GM13977 (cell line): ENCODE measurements at regions not wholly inside any gene's neighbourhood (a gene's known extent, or its start where the extent isn't known, plus 50 kb on each side); places are given as distances from the start of the nearest gene placed in this dataset.
"Not testable (repeated sequence)": the region's sequence is repeated elsewhere in the genome, so short reads cannot be mapped to it uniquely, and the experiment has no call there.

Experiments used
- DNase-seq: peaks from one replicate; pipeline ENCODE4 v3.0.0; 2012; ENCODE audit warnings: low spot score
- in situ Hi-C: fragments of 300-500 bp; cut with MboI; formaldehyde crosslinking; loops from one replicate; pipeline ENCODE4 v1.12.0; 2022; ENCODE audit warnings: low sequenced_read_pairs, low pct_unique_long_range_greater_than_20kb, mixed read lengths, inconsistent platforms; ENCODE audit not compliant: unreplicated experiment
- TF ChIP-seq, protein P1 (sequence below): IDR thresholded peaks from 2 replicates; pipeline ENCODE4 v1.5.1; 2012; ENCODE audit warnings: mild to moderate bottlenecking, control low read depth; ENCODE audit not compliant: insufficient read depth; ENCODE audit errors: extremely low read depth, missing control alignments

DNA sequence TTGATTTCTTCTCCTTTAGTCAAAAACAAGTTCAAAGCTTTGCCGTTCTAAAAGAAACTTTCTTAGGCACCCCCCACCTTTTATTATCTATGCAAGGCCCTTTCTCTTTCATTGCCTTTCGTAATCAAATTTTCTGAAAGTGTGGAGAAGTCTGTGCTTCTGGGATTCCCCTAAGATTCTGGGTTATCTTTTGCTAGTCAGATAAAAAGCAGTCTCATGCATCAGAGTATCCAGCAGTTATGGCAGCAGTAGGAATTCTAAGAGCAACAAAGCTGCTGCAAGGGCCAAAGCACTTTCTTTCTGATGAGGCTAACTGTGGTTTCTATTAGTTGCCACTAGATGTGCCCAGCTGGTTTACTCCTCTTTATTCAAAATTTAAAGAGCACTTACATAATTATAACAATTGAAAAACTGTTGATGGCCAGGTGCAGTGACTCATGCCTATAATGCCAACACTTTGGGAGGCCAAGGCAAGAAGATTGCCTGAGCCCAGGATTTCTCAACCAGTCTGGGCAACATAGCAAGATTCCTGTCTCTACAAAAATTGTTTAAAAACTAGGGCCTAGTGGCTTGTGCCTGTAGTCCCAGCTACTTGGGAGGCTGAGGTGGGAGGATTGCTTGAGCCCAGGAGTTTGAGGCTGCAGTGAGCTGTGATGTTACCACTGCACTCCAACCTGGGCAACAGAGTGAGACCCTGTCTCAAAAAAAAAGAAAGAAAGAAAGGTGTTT, 296.2 kb downstream of the PAPSS1 start:
- no peak for DNase-seq
- TF ChIP-seq, protein P1, sequence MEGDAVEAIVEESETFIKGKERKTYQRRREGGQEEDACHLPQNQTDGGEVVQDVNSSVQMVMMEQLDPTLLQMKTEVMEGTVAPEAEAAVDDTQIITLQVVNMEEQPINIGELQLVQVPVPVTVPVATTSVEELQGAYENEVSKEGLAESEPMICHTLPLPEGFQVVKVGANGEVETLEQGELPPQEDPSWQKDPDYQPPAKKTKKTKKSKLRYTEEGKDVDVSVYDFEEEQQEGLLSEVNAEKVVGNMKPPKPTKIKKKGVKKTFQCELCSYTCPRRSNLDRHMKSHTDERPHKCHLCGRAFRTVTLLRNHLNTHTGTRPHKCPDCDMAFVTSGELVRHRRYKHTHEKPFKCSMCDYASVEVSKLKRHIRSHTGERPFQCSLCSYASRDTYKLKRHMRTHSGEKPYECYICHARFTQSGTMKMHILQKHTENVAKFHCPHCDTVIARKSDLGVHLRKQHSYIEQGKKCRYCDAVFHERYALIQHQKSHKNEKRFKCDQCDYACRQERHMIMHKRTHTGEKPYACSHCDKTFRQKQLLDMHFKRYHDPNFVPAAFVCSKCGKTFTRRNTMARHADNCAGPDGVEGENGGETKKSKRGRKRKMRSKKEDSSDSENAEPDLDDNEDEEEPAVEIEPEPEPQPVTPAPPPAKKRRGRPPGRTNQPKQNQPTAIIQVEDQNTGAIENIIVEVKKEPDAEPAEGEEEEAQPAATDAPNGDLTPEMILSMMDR = no peak
- in situ Hi-C loops = no loop called here

DNA sequence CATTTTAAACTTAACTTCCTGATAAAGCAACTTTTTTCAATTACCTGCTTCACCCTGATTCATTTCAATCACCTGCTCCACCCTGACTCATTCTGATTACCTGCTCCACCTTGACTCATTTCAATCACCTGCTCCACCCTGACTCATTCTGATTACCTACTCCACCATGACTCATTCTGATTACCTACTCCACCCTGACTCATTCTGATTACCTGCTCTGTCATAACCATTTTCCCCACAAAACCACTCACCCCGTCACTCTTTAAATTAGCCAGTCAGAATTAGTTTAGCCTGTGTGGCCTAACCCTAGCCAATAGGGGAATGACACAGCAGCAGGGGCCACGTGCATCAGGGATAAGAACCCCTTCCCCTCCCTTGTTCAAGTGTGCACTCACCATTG, 300.5 kb downstream of the PAPSS1 start:
- in situ Hi-C loops, DNase-seq: not testable (repeated sequence)

DNA sequence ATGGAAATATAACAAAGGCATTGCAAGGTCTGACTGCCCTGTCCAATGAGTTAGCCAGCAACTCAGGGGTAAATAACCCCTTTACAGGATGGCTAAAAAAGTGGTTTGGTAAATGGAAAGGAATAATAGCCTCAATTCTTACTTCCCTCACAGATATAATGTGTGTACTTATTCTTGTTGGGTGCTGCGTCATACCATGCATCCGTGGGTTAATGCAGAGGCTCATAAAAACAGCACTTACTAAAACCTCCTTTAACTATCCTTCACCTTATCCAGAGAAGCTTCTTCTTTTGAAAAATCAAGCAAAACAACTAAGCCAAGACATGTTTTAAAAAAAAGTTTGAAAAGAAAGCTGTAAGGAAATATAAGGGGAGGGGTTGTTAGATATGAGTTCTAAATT, 301.0 kb downstream of the PAPSS1 start:
- in situ Hi-C loops = no loop called here
- TF ChIP-seq, protein P1 = no peak
- DNase-seq = no peak

DNA sequence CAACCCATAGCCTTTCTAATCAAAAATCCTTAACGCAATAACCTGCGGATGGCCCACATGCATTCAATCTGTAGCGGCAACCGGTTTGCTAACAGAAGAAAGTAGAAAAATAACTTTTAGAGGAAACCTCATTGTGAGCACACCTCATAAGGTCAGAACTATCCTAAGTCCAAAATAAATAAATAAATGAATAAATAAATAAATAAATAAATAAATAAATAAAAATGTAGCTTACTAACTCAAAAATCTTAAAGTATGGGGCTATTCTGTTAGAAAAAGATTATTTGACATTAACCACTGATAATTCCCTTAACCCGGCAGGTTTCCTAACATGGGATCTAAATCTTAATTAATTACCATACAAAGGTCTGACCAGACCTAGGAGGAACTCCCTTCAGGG, 304.5 kb downstream of the PAPSS1 start:
- DNase-seq, in situ Hi-C loops: not testable (repeated sequence)

DNA sequence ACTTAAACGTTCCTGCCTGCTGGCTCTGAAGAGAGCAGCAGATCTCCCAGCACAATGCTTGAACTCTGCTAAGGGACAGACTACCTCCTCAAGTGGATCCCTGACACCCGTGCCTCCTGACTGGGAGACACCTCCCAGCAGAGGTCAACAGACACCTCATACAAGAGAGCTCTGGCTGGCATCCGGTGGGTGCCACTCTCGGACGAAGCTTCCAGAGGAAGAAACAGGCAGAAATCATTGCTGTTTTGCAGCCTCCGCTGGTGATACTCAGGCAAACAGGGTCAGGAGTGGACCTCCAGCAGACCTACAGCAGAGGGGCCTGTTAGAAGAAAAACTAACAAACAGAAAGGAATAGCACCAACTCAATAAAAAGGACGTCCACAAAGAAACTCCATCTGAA, 310.2 kb downstream of the PAPSS1 start:
- DNase-seq, in situ Hi-C loops: not testable (repeated sequence)

DNA sequence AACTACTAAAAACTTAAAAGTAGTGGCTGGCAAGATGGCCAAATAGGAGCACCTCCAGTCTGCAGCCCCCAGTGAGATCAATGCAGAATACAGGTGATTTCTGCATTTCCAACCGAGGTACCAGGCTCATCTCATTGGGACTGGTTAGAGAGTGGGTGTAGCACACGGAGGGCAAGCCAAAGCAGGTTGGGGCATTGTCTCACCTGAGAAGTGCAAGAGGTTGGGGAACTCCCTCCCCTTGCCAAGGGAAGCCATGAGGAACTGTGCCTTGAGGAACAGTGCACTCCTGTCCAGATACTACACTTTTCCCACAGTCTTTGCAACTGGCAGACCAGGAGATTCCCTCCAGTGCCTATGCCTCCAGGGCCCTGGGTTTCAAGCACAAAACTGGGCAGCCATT, 311.1 kb downstream of the PAPSS1 start:
- no peak for DNase-seq
- in situ Hi-C loops = no loop called here
- TF ChIP-seq, protein P1 = no peak

DNA sequence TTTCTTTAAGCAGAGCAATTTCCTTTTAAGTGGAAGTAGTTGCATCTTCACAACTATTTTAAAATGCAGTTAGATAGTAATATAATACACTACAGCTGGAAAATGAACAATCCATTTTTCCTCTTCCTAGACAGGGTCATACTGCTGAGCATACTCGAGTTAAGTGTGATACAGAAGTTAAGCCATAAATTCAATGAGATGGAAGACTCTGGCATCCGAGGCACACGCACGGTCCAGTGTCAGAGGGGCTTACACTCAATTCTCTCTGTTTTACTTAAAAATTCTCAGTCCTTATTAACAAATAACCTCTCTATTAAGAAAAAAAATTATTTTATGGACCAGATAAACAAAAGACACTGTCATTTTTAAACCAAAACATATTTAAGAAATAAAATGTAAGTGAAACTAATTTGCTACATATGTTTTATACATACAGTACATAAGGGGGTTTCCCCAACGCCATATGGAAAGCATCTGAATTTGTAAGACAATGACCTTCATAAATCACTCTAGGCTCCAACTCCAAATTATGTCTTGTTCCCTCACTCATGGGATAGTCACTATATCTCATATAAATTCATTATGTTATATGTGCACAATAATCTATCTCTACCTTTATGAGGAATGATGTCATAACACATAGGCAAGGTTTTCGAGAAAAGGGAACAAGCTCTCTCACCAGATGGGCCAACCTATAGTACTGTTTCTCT, 315.3 kb downstream of the PAPSS1 start:
- DNase-seq = no peak
- in situ Hi-C loops = no loop called here

DNA sequence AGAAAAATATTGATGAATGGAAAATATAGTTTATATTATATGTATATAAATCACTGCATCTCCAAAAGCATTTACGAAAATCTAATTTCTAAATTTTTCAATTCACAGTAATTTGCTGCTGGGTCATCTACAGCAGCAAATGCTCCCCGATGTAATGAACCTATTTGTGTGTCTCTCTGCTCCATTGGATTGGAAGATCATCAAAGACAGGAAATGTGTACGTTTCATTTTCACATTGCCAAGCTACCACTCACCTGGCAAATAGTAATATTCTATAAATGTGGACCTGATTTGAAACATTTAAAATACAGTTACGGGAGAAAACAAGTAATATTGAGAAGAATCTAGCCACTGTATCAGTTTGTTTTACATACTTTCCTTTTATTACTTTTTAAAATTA, 317.7 kb downstream of the PAPSS1 start:
- no peak for DNase-seq
- in situ Hi-C loops = no loop called here
- TF ChIP-seq, protein P1 = no peak

More for the DNA sequence above, 315.3 kb downstream of the PAPSS1 start:
- TF ChIP-seq, protein P1 = no peak
